GM18508 (cell line): ENCODE measurements at regions not wholly inside any gene's neighbourhood (a gene's known extent, or its start where the extent isn't known, plus 50 kb on each side); places are given as distances from the start of the nearest gene placed in this dataset.

Experiments used
- ATAC-seq: cut with Tn5 transposase; IDR thresholded peaks from one replicate; pipeline ENCODE4 v1.9.1; 2021; ENCODE audit warnings: moderate number of reproducible peaks; ENCODE audit not compliant: insufficient read depth, unreplicated experiment

- ATAC-seq: no peak
These were observed 122.8 kb upstream of the MAP3K1 start for GRCh38 chr5:56692359-56693219.

GRCh38 chr5:56688402-56688801, 126.9 kb upstream of the MAP3K1 start:
- ATAC-seq: no peak

- ATAC-seq: peak; percentile 59
These were observed 128.8 kb upstream of the MAP3K1 start for GRCh38 chr5:56686337-56687195.

- peak; percentile 7 for ATAC-seq
These were observed 129.7 kb upstream of the MAP3K1 start for GRCh38 chr5:56685503-56686217.

- ATAC-seq: no peak
These were observed 131.2 kb upstream of the MAP3K1 start for GRCh38 chr5:56684159-56684558.

- no peak for ATAC-seq
These were observed 131.6 kb upstream of the MAP3K1 start for GRCh38 chr5:56683733-56684132.

GRCh38 chr5:56683281-56683680, 132.1 kb upstream of the MAP3K1 start:
- ATAC-seq: no peak

GRCh38 chr5:56681346-56681745, 134.0 kb upstream of the MAP3K1 start:
- no peak for ATAC-seq

- ATAC-seq: no peak
These were observed 134.6 kb upstream of the MAP3K1 start for GRCh38 chr5:56680731-56681130.

GRCh38 chr5:56677690-56678305, 137.6 kb upstream of the MAP3K1 start:
- no peak for ATAC-seq

GRCh38 chr5:56676091-56676768, 139.1 kb upstream of the MAP3K1 start:
- no peak for ATAC-seq

- no peak for ATAC-seq
These were observed 140.9 kb upstream of the MAP3K1 start for GRCh38 chr5:56674441-56674840.

- ATAC-seq: no peak
These were observed 142.2 kb upstream of the MAP3K1 start for GRCh38 chr5:56673171-56673570.

GRCh38 chr5:56671571-56671970, 143.8 kb upstream of the MAP3K1 start:
- no peak for ATAC-seq

GRCh38 chr5:56670916-56671315, 144.4 kb upstream of the MAP3K1 start:
- ATAC-seq: no peak

GRCh38 chr5:56669534-56670483, 145.5 kb upstream of the MAP3K1 start:
- ATAC-seq: peak; percentile 99

- no peak for ATAC-seq
These were observed 146.4 kb upstream of the MAP3K1 start for GRCh38 chr5:56668996-56669395.

- no peak for ATAC-seq
These were observed 147.7 kb upstream of the MAP3K1 start for GRCh38 chr5:56667692-56668091.

GRCh38 chr5:56666901-56667300, 148.4 kb upstream of the MAP3K1 start:
- ATAC-seq: no peak
